Stimulated activated CD8-positive, alpha-beta memory T cell treated with anti-CD3 and anti-CD28 coated beads, Interleukin-7, amount 100 ng/mL, for 4 hours (primary cell): ENCODE measurements at regions not wholly inside any gene's neighbourhood (a gene's known extent, or its start where the extent isn't known, plus 50 kb on each side); places are given as distances from the start of the nearest gene placed in this dataset.
A peak's percentile ranks its signal among the peaks of the same experiment; 100 is the strongest.

Experiments used
- DNase-seq, 2 donors: peaks; one replicate each; pipeline ENCODE4 v3.0.0-alpha.2; 2020; ENCODE audit warnings: low read depth in 2 of 2

DNA sequence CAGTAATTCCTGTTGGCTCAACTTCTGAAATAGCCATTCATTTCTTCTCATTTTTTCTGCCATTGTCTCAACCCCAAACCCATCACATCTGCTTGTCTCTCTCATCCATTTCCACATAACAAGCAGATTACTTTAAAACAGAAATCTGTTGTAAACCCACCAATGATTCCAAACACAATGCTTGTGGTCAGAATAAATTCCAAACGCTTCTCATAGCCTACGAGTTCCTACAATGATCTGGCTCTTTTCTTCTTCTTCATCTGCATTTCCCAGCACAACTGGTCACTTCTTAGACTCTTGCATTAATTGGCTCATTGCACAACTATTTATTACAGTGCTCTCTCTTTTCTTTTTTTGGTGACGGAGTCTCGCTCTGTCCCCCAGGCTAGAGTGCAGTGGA, 364.1 kb downstream of the GATA3 start:
- DNase-seq, result no peak

DNA sequence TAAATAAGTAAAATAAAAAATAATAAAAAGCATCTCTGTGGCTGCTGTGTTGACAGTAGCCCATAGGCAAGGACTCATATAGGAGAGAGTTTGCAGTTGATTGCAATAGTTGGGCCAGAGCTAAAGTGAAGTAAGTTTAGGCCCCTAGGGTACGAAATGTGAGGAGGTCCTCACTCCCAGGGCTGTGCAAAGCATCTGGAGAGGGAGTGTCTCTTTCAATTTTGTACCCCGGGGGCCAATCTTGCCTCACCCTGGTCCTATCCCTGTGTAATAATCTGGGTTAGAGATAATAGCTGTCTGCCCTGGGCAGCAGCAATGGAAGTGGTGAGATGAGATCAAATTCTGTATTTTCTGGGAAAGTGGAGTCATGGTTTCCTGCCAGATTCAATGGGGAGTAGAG, 365.7 kb downstream of the GATA3 start:
- DNase-seq, result no peak

GRCh38 chr10:8424555-8425211, 370.2 kb downstream of the GATA3 start:
- no peak for DNase-seq

- DNase-seq, result no peak
Observed at GRCh38 chr10:8428654-8429053, 374.2 kb downstream of the GATA3 start.

- DNase-seq, result no peak
Observed at GRCh38 chr10:8430321-8430720, 375.8 kb downstream of the GATA3 start.

GRCh38 chr10:8431511-8431910, 377.0 kb downstream of the GATA3 start:
- no peak for DNase-seq

GRCh38 chr10:8435186-8436055, 380.9 kb downstream of the GATA3 start:
- DNase-seq, result no peak

- no peak for DNase-seq
Observed at GRCh38 chr10:8437896-8438295, 383.4 kb downstream of the GATA3 start.

- DNase-seq, result no peak
Observed at GRCh38 chr10:8438603-8439002, 384.1 kb downstream of the GATA3 start.

GRCh38 chr10:8439040-8439439, 384.6 kb downstream of the GATA3 start:
- no peak for DNase-seq

DNA sequence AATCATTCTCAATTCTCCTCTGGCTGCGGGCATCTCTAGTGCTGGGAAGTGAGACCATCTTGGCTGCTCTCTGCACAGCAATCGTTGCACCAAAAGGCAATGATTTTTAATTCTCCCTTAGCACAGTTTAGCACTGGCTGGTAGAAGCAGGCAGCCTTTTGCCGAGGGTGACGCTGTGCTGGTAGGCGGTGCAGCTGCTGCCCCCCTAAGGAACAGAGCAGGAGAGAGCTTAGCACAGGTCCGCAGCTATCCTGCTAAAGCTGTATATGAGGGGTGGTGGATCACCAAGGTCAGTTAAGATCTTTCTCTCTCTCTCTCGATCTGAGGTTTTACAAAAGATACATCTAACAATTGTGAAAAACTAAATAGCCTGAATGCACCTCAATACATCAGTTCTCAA, 390.1 kb downstream of the GATA3 start:
- DNase-seq, result peak; percentile 10 to 34

DNA sequence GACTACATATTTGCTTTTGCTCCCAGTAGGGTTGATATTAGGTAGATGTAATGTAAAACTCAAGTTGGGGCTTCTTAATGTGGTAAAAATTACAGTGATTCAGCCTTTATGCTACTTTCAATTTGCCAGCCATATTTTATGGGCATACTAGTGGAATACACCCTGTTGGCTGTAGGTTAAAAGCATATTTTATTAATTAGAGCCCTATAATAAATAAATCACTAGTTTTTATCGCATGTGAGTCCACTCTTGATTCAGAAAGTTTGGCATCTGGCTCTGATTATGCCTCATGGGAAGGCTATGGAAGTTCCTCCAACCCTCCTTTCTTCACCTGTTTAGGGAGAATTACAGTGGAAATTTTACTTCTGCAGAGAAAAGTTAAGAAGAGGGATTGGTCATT, 390.9 kb downstream of the GATA3 start:
- no peak for DNase-seq

GRCh38 chr10:8449909-8450308, 395.4 kb downstream of the GATA3 start:
- DNase-seq, result no peak

DNA sequence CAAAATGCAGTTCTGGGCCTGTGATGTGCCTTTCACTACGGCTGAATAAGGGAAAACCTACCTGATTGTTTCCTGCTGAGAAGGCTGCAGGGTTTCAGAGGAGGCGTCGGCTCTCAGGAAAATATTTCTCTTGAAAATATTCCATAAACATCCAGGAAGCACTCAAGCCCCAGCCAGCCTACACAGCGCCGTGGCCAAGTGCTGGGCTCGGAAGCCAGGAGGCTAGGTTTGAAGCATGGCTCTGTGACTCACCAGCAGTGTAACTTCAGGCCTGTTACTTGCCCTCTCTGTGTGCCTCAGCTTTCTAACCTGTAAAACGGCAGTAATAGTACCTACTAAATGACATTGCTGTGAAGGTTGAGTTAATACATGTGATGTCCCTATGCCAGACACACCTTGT, 399.1 kb downstream of the GATA3 start:
- no peak for DNase-seq

DNA sequence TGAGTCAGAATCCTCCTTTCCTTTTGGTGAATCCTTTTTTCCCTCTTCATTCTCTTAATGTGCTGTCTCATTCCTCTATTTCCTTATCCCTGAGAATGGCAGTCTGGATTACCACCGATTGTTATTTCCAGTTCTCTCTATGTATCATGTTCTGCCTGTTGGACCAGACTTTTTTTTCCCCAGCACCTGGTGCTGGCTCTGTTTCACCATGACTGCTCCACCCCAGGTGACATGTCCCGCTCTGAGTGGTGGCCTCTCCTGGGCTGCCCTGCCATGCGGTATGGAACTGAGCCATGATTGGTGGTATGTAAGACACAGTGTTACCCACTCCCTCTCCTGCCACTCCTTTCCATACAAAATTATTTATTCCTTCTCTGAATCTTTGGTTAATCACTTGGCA, 399.9 kb downstream of the GATA3 start:
- DNase-seq, result no peak

- DNase-seq, result no peak
Observed at GRCh38 chr10:8455181-8455580, 400.7 kb downstream of the GATA3 start.

DNA sequence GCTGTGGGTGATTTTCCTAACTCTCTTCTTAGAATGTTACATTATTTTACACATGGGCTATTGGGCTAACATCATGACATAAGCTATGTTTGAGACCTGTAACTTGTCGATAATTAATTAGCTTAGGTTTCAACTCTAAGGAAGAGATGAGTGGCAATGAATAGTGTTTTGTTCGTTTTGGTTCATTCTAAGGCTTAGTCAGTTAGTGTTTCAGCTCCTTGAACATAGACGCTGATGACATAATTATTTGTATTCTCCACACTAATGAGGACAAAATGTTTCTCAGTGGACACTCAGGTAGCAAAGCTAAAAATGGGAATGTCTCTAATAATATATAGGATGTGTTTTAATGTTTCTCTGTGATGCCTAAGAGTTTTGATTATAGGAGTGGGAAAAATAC, 401.9 kb downstream of the GATA3 start:
- no peak for DNase-seq

DNA sequence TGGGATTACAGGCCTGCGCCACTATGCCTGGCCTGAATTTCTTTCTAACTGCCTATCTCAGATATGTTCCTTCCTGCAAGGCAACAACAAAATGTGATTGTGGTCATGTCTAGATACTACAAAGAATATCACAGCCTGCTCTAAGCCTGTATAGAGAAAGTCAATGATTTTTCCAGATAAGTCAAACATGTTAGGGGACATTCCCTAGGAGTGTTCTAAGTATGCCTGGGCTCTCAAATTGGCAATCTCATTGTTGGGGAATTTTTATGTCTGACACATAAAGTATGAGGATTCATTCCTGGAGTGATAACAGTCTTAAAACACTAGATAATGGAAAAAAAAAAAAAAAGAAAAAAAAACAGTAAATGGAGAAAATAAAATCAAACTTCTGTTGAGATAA, 406.1 kb downstream of the GATA3 start:
- no peak for DNase-seq

DNA sequence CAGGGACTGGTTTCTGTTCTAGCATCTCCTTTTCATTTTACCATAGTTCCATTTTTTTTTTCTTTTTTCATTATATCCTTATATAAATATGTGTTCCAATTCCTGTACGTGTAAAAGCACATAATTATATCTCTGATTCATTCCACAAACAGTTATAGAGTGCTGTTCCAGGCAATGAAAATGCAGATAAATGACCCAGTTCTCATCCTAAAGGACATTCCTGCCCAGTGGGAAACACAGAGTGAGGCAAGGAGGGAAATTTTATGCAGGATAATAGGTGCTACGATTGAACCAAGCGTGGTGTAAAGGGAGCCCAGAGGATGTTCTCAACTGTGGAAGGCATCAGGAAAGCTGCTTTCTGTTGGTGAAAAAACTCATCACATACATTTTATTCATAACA, 408.1 kb downstream of the GATA3 start:
- no peak for DNase-seq

- no peak for DNase-seq
Observed at GRCh38 chr10:8463853-8464252, 409.4 kb downstream of the GATA3 start.

GRCh38 chr10:8468477-8468876, 414.0 kb downstream of the GATA3 start:
- no peak for DNase-seq

DNA sequence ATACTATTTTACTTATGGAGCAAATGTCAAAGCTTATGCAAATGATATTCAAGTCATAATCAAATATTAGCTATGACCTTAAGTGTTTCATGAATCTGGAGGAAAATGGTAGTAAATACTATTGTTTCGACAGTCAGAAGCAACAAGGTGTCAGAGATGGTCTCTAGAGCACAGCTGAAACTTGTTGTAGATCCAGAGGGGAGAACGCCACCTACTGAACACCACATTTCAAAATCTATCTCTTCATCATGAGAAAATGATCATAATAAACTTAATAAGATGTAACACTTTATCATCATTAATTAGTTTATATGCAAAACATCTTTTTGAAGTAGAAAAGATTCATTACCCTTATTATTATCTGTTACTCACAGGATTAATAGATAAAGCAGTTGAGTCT, 418.7 kb downstream of the GATA3 start:
- DNase-seq, result no peak

- DNase-seq, result no peak
Observed at GRCh38 chr10:8477300-8477699, 422.8 kb downstream of the GATA3 start.
